CD14-positive monocyte (primary cell): ENCODE measurements at regions not wholly inside any gene's neighbourhood (a gene's known extent, or its start where the extent isn't known, plus 50 kb on each side); places are given as distances from the start of the nearest gene placed in this dataset.

Experiments
- DNase-seq, 3 donors: peaks; one replicate each; pipeline ENCODE4 v3.0.0-alpha.2; 2011 to 2022
- H2AFZ ChIP-seq: 2 replicates; pipeline ENCODE4 v1.6.0; 2012; ENCODE audit warnings: mild to moderate bottlenecking, low read depth, low read length, inconsistent platforms; ENCODE audit not compliant: insufficient read depth, poor library complexity, severe bottlenecking
- H3K27ac ChIP-seq, 2 donors: 1 replicate in 1 of 2; 2 replicates in 1 of 2; pipeline ENCODE4 v1.5.1; 2012 to 2013; ENCODE audit warnings: low read length in 2 of 2, control low read depth in 1 of 2, inconsistent platforms in 1 of 2, low read depth in 1 of 2, mild to moderate bottlenecking in 1 of 2
- H3K27me3 ChIP-seq, 2 donors: one replicate each; pipeline versions ENCODE4 v1.6.0 to v1.6.1; 2011 to 2013; ENCODE audit warnings: low read length in 2 of 2; ENCODE audit not compliant: control insufficient read depth in 2 of 2, insufficient read depth in 2 of 2
- H3K36me3 ChIP-seq, 2 donors: replicated peaks in 1 of 2; 1 replicate in 1 of 2; 2 replicates in 1 of 2; pipeline versions ENCODE4 v1.5.1 to v1.6.1; 2012 to 2013; ENCODE audit warnings: low read length in 2 of 2, control low read depth in 1 of 2, inconsistent platforms in 1 of 2, mild to moderate bottlenecking in 1 of 2; ENCODE audit not compliant: insufficient read depth in 2 of 2, control insufficient read depth in 1 of 2
- H3K4me1 ChIP-seq, 2 donors: 1 replicate in 1 of 2; 2 replicates in 1 of 2; pipeline versions ENCODE4 v1.5.1 to v1.6.1; 2012 to 2013; ENCODE audit warnings: low read length in 2 of 2, control low read depth in 1 of 2, inconsistent platforms in 1 of 2, mild to moderate bottlenecking in 1 of 2, moderate library complexity in 1 of 2; ENCODE audit not compliant: insufficient read depth in 2 of 2, control insufficient read depth in 1 of 2
- H3K4me2 ChIP-seq: replicated peaks from 2 replicates; pipeline ENCODE3; 2012; ENCODE audit warnings: low read length, moderate library complexity, mild to moderate bottlenecking; ENCODE audit not compliant: poor library complexity, severe bottlenecking; ENCODE audit errors: extremely low read depth
- H3K4me3 ChIP-seq, 3 experiments: fragments of 200-600 bp in 1 of 3; sonication (generic) in 1 of 3; replicated peaks in 1 of 3; 1 replicate in 2 of 3; 2 replicates in 1 of 3; pipeline ENCODE4 v1.5.1; 2011 to 2013; ENCODE audit warnings: low read length in 3 of 3, mild to moderate bottlenecking in 3 of 3, control low read depth in 2 of 3, low read depth in 2 of 3, inconsistent platforms in 1 of 3, moderate library complexity in 1 of 3
- H3K79me2 ChIP-seq: 2 replicates; pipeline ENCODE4 v1.6.0; 2012; ENCODE audit warnings: mild to moderate bottlenecking, control low read depth, inconsistent platforms, low read length, moderate library complexity; ENCODE audit not compliant: insufficient read depth
- H3K9ac ChIP-seq: 2 replicates; pipeline ENCODE4 v1.6.0; 2017; ENCODE audit warnings: low read length, mild to moderate bottlenecking; ENCODE audit not compliant: insufficient read depth, poor library complexity, severe bottlenecking
- H3K9me3 ChIP-seq, 2 donors: replicated peaks in 1 of 2; 1 replicate in 1 of 2; 2 replicates in 1 of 2; pipeline versions ENCODE4 v1.5.1 to v1.6.1; 2012 to 2013; ENCODE audit warnings: low read length in 2 of 2, control low read depth in 1 of 2; ENCODE audit not compliant: control insufficient read depth in 1 of 2, insufficient read depth in 1 of 2
- H4K20me1 ChIP-seq: 2 replicates; pipeline ENCODE4 v1.6.0; 2012; ENCODE audit warnings: mild to moderate bottlenecking, low read length, control low read depth, moderate library complexity; ENCODE audit not compliant: insufficient read depth
- H3K27ac Mint-ChIP-seq, 7 donors: one replicate each; pipeline ENCODE4 v1.8.0; 2020; ENCODE audit warnings: mild to moderate bottlenecking in 7 of 7, mixed read lengths in 7 of 7, moderate library complexity in 6 of 7, inconsistent platforms in 2 of 7
- H3K27me3 Mint-ChIP-seq, 3 donors: one replicate each; pipeline ENCODE4 v1.8.0; 2021 to 2022; ENCODE audit warnings: low read depth in 3 of 3, mild to moderate bottlenecking in 3 of 3, mixed read lengths in 3 of 3, moderate library complexity in 3 of 3, inconsistent platforms in 1 of 3
- H3K36me3 Mint-ChIP-seq, 2 donors: one replicate each; pipeline ENCODE4 v1.8.0; 2020; ENCODE audit warnings: mixed read lengths in 2 of 2, inconsistent platforms in 1 of 2, mild to moderate bottlenecking in 1 of 2
- H3K4me1 Mint-ChIP-seq: one replicate; pipeline ENCODE4 v1.8.0; 2020; ENCODE audit warnings: mild to moderate bottlenecking, mixed read lengths
- H3K4me3 Mint-ChIP-seq, 2 donors: one replicate each; pipeline ENCODE4 v1.8.0; 2020; ENCODE audit warnings: mild to moderate bottlenecking in 2 of 2, mixed read lengths in 2 of 2, moderate library complexity in 1 of 2
- H3K9me3 Mint-ChIP-seq, 7 donors: one replicate each; pipeline ENCODE4 v1.8.0; 2020 to 2022; ENCODE audit warnings: mixed read lengths in 7 of 7, mild to moderate bottlenecking in 6 of 7, moderate library complexity in 6 of 7, inconsistent platforms in 2 of 7
- WGBS: methylation state at CpG from one replicate; pipeline ENCODE4 v1.1.5; 2013; ENCODE audit warnings: missing lambda C conversion rate; ENCODE audit not compliant: insufficient coverage; 5-methylcytosine and 5-hydroxymethylcytosine counted together
- intact Hi-C, 2 donors: fragments of 100-400 bp; cut with micrococcal nuclease; formaldehyde crosslinking; loops; one replicate each; pipeline versions ENCODE4 v1.15.0 to v1.15.1; 2023
- TF ChIP-seq, protein P1 (sequence below): fragments of 200-600 bp; IDR thresholded peaks from one replicate; pipeline ENCODE4 v1.8.0; 2022; ENCODE audit warnings: antibody characterized with exemption, mild to moderate bottlenecking

DNA sequence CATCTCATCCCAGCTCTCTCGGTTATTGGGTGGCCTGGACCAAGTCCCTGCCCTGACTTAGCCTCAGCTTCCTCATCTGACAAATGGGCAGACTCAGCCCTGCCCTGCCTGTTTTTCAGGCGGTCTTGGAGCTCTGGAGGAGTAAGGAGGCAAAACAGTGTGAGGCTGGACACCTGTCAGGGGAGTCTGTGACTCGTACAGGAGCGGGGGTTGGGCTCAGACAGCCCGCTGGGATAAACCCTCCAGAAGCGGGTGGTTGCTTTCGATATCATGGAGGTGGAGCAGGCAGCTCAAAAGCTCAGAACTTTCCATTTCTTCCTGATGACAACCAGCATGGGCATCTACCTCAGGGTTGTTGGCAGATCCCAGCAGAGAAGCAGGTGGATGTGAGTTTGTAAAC, 72.9 kb upstream of the GGTA1 start:
- peaks cover 0 to 13% of the 10 kb centered on the region in 2 donors for H3K4me1 ChIP-seq
- peaks cover 3 to 17% (median 9%) of the 10 kb centered on the region in 3 donors for H3K27me3 Mint-ChIP-seq
- WGBS = 94% methylated on average over 5 of the region's 7 CpGs
- H3K9ac ChIP-seq = no peak overlapping the region
- intact Hi-C loops = no loop called here
- H4K20me1 ChIP-seq = no peaks in the 10 kb centered on the region
- H3K36me3 ChIP-seq = no peaks in the 10 kb centered on the region
- TF ChIP-seq, protein P1, sequence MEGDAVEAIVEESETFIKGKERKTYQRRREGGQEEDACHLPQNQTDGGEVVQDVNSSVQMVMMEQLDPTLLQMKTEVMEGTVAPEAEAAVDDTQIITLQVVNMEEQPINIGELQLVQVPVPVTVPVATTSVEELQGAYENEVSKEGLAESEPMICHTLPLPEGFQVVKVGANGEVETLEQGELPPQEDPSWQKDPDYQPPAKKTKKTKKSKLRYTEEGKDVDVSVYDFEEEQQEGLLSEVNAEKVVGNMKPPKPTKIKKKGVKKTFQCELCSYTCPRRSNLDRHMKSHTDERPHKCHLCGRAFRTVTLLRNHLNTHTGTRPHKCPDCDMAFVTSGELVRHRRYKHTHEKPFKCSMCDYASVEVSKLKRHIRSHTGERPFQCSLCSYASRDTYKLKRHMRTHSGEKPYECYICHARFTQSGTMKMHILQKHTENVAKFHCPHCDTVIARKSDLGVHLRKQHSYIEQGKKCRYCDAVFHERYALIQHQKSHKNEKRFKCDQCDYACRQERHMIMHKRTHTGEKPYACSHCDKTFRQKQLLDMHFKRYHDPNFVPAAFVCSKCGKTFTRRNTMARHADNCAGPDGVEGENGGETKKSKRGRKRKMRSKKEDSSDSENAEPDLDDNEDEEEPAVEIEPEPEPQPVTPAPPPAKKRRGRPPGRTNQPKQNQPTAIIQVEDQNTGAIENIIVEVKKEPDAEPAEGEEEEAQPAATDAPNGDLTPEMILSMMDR = no peak
- H3K4me2 ChIP-seq = no peak overlapping the region
- H3K27me3 ChIP-seq = no peaks in the 10 kb centered on the region
- no peaks in the 10 kb centered on the region for H3K9me3 ChIP-seq
- no peaks in the 10 kb centered on the region for H3K36me3 Mint-ChIP-seq
- peak overlapping the region in 1 of 7 donors; percentile 28 for H3K27ac Mint-ChIP-seq
- H3K27ac ChIP-seq = no peak overlapping the region
- no peak overlapping the region for H3K4me3 Mint-ChIP-seq
- no peak overlapping the region for H2AFZ ChIP-seq
- no peak for DNase-seq
- H3K9me3 Mint-ChIP-seq = peaks cover 0 to 2% (median 0%) of the 10 kb centered on the region in 7 donors
- peaks cover 3% of the 10 kb centered on the region for H3K4me1 Mint-ChIP-seq
- H3K4me3 ChIP-seq = no peak overlapping the region
- no peaks in the 10 kb centered on the region for H3K79me2 ChIP-seq

DNA sequence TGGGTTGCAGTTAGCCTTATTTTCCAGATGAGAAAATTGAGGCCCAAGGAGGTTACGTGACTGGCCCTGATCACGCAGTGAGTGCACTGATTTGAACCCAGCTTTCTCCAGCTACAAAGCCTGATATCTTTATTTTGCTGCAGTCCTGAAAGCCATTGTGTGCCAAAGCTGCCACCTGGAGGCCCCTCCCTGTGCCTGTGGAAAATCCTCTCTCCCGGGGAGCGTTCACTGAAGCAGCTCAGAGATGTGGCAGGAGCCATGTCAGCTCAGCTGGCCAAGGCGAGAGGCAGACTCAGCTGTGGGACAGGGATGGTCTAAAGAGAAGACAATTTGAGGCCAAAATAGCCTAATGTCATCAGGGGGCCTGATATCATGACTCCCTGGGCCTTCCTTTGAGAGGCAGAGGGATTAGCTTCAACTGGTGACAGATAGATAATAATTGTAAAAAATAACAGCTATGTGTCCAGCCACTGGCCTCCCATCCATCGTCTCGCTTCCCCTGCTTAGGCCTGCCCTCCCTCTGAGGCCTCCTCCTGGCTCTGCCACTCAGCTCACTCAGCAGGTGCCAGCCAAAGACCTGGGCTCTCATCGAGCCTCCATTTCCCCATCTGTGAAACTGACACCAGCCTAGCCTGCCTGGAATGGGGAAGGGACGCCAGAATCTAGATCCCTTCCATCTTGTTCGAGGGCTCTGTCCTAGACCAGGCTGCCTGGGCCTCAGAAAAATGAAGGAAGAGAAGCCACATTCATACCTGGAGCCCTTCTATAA, 74.3 kb upstream of the GGTA1 start:
- no peak overlapping the region for H2AFZ ChIP-seq
- WGBS = 96% methylated on average over 8 of the region's 10 CpGs
- no peaks in the 10 kb centered on the region for H3K27me3 ChIP-seq
- no peak overlapping the region for H3K4me3 ChIP-seq
- intact Hi-C loops = no loop called here
- no peak overlapping the region for H3K9ac ChIP-seq
- H3K4me3 Mint-ChIP-seq = no peak overlapping the region
- no peaks in the 10 kb centered on the region for H3K36me3 ChIP-seq
- H3K27ac Mint-ChIP-seq = no peak overlapping the region
- TF ChIP-seq, protein P1 = no peak
- no peaks in the 10 kb centered on the region for H3K36me3 Mint-ChIP-seq
- H3K9me3 ChIP-seq = no peaks in the 10 kb centered on the region
- no peak overlapping the region for H3K27ac ChIP-seq
- no peak overlapping the region for H3K4me2 ChIP-seq
- H3K9me3 Mint-ChIP-seq = peaks cover 0 to 2% (median 0%) of the 10 kb centered on the region in 7 donors
- no peaks in the 10 kb centered on the region for H3K79me2 ChIP-seq
- H3K4me1 Mint-ChIP-seq = peaks cover under 1% of the 10 kb centered on the region
- no peak for DNase-seq
- H4K20me1 ChIP-seq = no peaks in the 10 kb centered on the region
- peaks cover 3 to 17% (median 9%) of the 10 kb centered on the region in 3 donors for H3K27me3 Mint-ChIP-seq
- peaks cover 0 to 4% of the 10 kb centered on the region in 2 donors for H3K4me1 ChIP-seq
